ENCODE measurements at regions not wholly inside any gene's neighbourhood (a gene's known extent, or its start where the extent isn't known, plus 50 kb on each side); places are given as distances from the start of the nearest gene placed in this dataset.

DNA sequence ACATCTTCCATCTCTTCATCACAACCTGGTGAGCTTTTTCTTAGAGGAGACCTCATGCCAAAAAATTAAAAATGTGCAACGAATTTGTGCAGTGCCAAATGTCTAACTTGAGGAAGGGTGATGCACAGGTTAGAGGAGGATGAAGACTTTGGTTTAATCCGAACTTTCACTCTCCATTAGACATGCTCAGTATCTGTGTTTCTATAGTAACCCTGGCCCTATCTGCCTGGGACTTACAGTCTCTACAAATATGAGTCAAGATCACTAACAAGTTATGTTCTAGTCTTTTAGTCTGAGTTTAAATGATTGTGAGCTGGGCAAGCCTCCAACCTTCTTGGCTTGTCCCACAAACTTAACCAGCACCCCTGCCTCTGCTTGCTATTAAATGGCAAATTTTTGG lies 377.0 kb downstream of the BMP2 start:
- TF ChIP-seq ZNF331 (CRISPR knock-in tag; IDR thresholded peaks at IDR 0.05; ENCODE audit: low read depth) (no peak), CTCF (conservative IDR thresholded peaks at IDR 0.05; ENCODE audit: low read depth in 2 of 2) (no peak), EZH2 (IDR thresholded peaks at IDR 0.05; ENCODE audit: low read depth, unreplicated experiment) (no peak), POLR2AphosphoS5 (IDR thresholded peaks at IDR 0.05; ENCODE audit: low read depth) (no peak), JUNB (IDR thresholded peaks at IDR 0.05; ENCODE audit: unreplicated experiment) (no peak), REST (IDR thresholded peaks at IDR 0.05; ENCODE audit: unreplicated experiment) (no peak), STAT1 (IDR thresholded peaks at IDR 0.05; ENCODE audit: unreplicated experiment) (no peak), EZH2phosphoT487 (IDR thresholded peaks at IDR 0.05; ENCODE audit: unreplicated experiment) (no peak), ZNF114 (CRISPR knock-in tag; IDR thresholded peaks at IDR 0.05) (no peak)

All from GM23338 (cell line).